Superior temporal gyrus (tissue), 1 donor: ENCODE measurements at regions not wholly inside any gene's neighbourhood (a gene's known extent, or its start where the extent isn't known, plus 50 kb on each side); places are given as distances from the start of the nearest gene placed in this dataset.
"Not testable (repeated sequence)": the region's sequence is repeated elsewhere in the genome, so short reads cannot be mapped to it uniquely, and the experiment has no call there.

Experiments used
- DNase-seq: peaks from one replicate; pipeline ENCODE4 v3.0.0-alpha.2; 2016; ENCODE audit errors: extremely low spot score

GRCh38 chr6:139894271-139894670 is 519.8 kb upstream of the CITED2 start:
- no peak for DNase-seq

- DNase-seq, result no peak
These were observed 517.0 kb upstream of the CITED2 start for GRCh38 chr6:139891471-139891870.

- DNase-seq, result no peak
These were observed 514.3 kb upstream of the CITED2 start for GRCh38 chr6:139888681-139889122.

- no peak for DNase-seq
These were observed 512.8 kb upstream of the CITED2 start for GRCh38 chr6:139887275-139887674.

GRCh38 chr6:139886396-139886795 is 511.9 kb upstream of the CITED2 start:
- DNase-seq, result no peak

GRCh38 chr6:139885909-139886308 is 511.5 kb upstream of the CITED2 start:
- no peak for DNase-seq

GRCh38 chr6:139883776-139884175 is 509.3 kb upstream of the CITED2 start:
- DNase-seq, result no peak

GRCh38 chr6:139882977-139883728 is 508.7 kb upstream of the CITED2 start:
- DNase-seq, result peak; percentile 52

- peak; percentile 50 for DNase-seq
These were observed 507.8 kb upstream of the CITED2 start for GRCh38 chr6:139882234-139882633.

- peak; percentile 62 for DNase-seq
These were observed 507.3 kb upstream of the CITED2 start for GRCh38 chr6:139881728-139882211.

GRCh38 chr6:139881236-139881635 is 506.8 kb upstream of the CITED2 start:
- no peak for DNase-seq

GRCh38 chr6:139879823-139880356 is 505.4 kb upstream of the CITED2 start:
- DNase-seq, result no peak

- DNase-seq, result not testable (repeated sequence)
These were observed 504.8 kb upstream of the CITED2 start for GRCh38 chr6:139879241-139879640.

GRCh38 chr6:139877828-139878405 is 503.5 kb upstream of the CITED2 start:
- no peak for DNase-seq

- DNase-seq, result no peak
These were observed 498.2 kb upstream of the CITED2 start for GRCh38 chr6:139872665-139873064.

GRCh38 chr6:139871803-139872510 is 497.5 kb upstream of the CITED2 start:
- DNase-seq, result no peak

- DNase-seq, result no peak
These were observed 496.8 kb upstream of the CITED2 start for GRCh38 chr6:139871165-139871710.

GRCh38 chr6:139868576-139868975 is 494.1 kb upstream of the CITED2 start:
- DNase-seq, result no peak

GRCh38 chr6:139863964-139864363 is 489.5 kb upstream of the CITED2 start:
- DNase-seq, result no peak

- DNase-seq, result no peak
These were observed 488.9 kb upstream of the CITED2 start for GRCh38 chr6:139863346-139863745.

- no peak for DNase-seq
These were observed 487.9 kb upstream of the CITED2 start for GRCh38 chr6:139862311-139862710.

GRCh38 chr6:139860203-139860602 is 485.8 kb upstream of the CITED2 start:
- DNase-seq, result no peak
